Dedifferentiated amniotic fluid mesenchymal stem cell (primary cell): ENCODE measurements at regions not wholly inside any gene's neighbourhood (a gene's known extent, or its start where the extent isn't known, plus 50 kb on each side); places are given as distances from the start of the nearest gene placed in this dataset.

Experiments used
- DNase-seq: peaks from one replicate; pipeline ENCODE4 v3.0.0-alpha.2; 2016; ENCODE audit errors: extremely low spot score

DNA sequence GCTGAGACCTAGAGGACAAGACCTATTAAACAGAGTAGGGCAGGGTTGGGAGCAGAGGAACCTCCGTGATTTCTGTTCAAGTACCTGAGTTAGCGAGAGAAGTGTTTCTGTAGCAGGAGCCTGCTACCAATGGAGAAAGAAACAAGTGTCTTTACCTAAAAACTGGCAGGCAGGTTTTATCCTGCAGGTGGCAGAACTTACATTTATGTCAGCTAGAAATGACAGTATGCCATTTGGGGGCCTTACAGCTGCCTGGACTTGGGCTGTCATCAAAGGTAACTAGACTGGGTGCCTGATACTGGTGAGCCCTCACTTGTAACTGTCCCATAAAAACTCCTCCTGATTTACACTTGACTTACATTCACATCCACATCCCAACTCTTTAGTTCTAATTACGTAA lies 185.3 kb upstream of the MIR17HG start:
- no peak for DNase-seq

DNA sequence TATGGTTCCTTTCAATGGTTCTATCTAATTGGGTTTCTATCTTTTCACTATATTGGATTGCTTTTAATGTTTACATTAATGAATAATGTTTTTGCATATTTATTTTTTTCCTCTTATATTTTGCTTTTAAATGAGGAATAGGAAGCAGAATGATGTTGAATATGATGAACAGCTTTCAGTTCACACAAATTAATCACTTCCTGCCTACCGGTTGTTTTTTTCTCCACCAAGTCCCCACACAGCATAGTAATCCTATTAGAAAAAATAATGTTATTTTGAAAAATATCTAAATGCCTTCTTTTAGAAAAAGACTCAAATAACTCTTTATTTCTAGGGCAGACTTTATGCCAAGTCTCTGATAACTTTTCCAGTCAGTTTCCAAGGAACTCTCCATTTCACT lies 184.9 kb upstream of the MIR17HG start:
- no peak for DNase-seq

DNA sequence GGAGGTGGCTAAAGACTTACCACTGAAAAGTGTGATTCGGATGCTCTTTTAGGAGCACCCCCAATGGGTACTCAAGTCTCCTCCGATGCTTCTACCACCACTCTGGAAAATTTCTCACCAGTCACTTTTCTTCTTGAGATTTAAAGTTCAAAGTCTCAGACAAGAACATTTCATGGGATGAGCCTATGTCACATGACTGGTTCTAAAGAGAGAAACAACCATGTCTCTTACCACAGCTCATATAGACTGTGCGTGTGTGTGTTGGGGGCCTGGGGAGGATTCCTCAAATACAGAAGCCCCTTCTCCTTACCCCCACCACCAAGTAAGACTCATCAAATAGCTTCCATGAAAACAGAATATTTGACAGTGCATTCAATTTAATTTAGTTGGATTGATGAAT lies 181.7 kb upstream of the MIR17HG start:
- no peak for DNase-seq

DNA sequence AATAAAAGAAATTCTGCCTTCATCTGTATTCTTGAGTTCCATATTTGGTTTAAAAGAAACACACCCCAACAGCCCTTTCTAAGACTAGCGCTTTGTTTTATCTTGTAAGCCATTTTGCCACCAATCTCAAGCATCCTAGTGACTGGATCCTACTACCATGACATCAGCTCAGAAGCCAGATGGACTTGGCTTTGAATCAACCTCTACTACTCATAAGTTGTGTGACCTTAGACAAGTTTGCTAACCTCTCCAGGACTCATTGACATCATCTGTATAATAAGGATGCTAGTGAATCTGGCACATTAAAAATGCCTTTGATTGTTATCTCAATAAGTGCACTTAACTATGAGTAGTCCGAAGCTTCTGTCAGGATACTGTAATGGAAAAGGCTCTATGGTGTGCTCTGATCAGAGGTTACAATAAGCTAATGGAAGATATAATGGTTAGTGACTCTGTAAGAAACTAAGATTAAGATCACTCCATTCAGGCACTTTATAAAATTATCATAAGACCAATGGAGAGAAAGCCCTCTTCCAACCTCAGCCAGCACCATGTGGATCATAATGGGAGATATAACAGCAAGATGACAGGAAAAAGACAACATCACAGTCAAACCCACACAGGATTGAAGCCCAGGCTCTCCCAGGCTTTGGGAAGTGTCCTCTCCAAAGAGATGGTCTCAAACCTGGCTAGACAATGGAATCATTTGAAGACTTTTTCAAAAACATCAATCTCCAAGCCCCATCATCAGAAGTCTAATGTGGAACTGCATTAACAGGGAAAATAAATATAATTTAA lies 180.6 kb upstream of the MIR17HG start:
- DNase-seq, result no peak

DNA sequence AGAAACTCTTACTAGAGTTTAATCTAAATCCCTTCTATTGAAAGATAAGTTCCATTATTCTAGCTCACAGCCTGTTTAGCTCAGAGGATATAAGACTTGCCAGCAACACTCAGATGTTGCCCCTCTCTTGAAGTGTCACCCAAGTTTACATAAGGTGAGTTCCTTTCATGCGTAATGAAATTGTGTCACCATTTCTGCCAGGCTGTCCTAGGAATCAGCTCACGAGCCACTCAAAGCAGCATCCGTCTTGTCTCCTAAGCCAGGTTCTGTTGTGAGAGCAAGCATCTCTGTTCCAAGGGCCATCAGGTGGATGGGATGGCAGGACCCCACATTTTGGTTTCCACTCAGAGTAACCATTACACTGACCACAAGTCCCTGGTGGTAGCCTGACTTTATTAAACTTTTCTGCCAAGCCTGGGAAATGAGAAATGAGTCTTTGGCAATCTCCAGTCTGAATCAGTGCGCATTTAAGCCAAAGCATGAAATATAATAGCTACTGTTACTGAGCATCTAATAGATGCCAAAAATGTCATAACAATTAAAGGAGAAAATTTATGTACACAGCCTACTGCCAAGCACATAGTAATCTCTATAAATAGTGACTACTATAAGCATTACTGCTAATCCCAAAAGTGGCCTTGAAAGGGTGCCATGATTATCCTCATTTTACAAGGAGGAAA lies 179.6 kb upstream of the MIR17HG start:
- DNase-seq, result no peak

DNA sequence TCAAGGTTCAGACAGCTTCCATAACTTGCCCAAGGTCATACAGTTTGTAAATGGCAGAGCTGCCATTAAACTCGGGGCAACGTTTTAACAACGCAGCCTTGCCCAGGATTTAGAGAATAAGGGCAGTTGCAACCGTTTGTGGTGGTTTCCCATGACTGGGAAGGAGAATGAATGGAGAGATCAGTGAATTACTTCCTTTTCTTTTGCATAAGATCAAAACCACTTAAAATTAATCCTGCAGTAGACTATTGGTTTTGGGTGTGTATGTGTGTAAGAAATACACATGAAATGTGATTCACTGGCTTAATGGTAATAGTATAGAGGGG lies 179.1 kb upstream of the MIR17HG start:
- DNase-seq, result no peak

DNA sequence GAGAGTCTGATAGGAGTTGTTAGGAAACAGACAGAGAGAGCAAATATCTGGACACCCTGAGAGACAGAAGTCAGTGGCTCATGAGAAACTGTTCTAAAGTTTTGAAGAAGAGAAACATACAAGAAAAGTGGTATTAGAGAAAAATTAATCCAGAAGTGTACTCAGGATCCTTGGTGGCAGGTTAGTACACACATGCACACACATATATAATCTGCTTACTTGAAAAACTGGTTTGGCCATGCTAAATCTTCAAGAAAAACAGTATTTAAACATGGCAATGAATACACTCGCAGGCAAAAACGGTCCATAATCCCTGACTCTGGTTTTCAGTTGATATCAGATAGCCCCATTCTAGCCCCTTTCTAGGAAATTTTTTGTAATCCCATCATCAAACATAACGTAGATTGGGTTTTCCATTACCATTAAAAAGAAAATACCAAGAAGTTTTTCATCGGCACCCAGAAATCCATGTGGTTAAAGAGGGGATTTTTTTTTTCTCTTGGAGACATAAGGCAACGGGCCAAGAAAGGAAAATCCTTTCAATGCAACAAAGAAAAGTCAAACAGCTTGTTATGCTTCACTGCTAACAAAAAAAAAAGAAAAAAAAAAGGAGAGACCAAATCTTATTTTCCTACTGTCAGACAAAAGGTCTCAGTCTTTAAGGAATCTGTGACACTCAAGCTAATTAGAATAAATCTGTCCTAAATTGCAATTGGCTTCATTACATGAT lies 178.0 kb upstream of the MIR17HG start:
- DNase-seq, result no peak

DNA sequence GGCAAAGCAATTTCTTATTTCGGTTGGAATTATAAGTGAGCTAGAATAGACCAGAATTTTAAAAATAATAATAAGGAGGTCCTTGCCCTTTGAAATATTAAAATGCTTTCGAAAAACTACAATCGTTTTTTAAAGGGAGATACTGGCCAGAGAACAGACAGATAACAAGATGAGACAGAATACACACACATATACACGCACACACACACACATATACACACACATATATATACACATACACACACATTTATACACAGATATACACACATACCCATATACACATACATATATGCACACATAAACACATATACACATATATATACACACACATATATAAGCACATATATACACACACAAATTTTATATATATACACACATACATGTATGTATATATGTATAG lies 175.3 kb upstream of the MIR17HG start:
- no peak for DNase-seq

DNA sequence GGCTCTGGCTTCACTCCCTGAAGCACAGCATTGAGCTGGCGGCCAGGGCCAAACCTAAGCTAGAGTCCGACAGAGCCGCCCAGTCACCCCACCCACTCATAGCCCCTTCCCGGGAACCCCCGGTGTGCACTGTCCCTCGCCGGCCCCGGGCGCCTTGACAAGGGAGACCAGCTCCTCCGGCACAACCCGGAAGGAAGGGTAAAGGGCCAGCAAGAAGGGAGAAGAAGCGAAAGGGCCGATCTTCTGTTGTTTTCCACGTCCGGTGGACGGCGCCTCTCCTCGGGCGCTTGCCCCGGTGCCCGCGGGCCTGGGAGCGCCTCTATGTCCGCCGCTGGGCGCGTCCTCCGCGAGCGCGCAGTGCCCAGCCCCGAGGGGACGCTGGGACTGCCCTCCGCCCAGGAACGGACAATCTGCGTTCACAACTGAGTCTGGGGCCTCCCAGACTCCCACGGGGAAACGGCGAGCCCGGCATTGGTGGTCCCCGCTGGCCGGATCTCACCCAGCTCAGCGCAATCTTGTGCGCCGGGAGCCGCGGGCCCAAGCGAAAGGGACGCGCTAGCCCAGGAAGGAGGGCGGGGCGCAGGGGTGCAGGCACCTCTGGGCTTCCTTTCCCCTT lies 172.5 kb upstream of the MIR17HG start:
- DNase-seq, result no peak

DNA sequence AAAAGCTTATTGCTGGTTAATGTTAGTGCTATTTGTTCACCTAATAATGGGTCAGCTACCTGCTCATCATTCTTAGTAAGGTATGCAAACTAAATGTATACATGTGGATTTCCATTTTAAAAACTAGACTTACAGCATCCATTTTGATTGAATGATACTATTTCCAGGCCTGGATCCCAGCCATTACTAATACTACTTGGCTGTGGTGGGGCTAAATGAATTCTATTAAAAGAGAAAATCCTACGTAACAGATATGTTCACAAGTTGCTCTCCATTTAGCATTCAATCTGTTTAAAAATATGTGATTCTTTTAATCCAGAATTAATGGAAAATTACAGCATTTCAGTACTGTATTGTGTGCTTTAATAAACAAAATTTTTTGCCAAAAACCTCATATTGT lies 169.4 kb upstream of the MIR17HG start:
- DNase-seq, result no peak

DNA sequence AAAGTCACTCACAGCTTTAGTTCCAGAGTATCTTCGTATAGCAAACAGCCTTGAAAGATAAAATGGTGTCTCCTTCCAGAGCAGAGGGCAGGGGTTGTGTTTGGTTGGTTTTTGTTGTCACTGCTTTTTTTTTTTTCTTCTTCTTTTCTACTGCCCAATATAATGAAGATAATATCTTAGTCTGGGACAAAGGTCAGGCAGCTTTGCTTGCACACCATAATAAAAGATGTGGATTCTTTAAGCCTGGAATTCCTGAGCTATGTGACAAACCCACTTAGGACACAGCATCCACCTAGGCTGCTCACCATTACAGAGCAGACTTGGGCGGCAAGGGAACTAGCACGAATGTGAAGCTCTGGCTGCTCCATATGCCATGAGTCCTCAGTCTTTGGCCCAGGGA lies 165.6 kb upstream of the MIR17HG start:
- no peak for DNase-seq

DNA sequence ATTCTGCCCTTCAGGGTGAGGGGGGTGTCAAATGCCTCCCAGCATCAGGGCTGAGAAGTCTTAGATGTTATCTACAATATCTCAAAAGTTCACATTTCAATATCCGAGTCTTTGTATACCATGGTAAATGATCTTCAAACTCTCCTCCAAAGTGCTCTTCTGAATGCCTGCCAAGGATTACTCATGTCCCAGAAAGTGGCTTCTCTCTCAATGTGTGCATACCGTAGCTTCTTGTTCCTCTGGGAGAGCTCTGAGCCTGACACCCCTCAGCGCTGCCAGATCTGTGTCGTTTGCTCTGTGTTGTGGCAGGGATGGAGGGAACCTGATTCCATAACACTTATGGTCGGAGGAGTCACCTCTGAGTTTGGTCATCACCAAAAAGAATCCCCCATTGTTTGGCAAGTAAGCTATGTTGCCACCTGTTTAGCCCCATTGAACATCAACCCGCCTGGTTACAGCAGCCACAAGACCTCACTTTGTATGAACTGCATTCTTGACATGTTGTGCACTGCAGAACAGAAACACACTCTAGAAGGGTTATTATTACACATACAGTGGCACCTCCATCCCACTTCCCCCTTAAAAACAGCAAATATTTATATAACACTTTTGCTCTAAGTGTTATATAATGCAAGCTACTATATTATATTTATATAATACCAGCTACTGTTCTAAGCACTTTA lies 163.1 kb upstream of the MIR17HG start:
- no peak for DNase-seq

DNA sequence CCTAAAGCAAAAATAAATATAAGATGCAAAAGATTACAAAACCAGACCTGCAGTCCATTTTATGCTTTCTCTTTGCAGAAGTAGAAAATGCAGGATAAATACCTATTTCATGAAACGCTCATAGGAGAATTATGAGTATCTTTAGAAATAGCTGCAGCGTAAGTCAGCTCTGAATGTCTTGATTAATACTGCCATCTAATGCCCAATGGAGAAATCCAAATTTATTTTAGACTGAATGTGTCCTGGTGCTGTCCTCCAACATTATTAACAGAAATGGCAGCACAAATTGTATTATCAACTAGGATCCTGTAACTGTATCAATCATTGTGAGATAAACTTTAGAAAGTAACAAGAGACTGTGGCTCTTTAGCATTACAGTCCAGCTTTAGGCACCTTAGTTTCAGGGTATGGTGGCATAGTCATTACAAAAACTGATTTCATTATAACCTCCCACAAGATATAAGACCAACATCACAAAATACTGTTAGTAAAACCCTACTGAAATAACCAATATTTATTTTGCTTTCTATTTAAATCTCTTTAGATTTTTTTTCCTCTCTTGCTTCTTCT lies 162.1 kb upstream of the MIR17HG start:
- no peak for DNase-seq

DNA sequence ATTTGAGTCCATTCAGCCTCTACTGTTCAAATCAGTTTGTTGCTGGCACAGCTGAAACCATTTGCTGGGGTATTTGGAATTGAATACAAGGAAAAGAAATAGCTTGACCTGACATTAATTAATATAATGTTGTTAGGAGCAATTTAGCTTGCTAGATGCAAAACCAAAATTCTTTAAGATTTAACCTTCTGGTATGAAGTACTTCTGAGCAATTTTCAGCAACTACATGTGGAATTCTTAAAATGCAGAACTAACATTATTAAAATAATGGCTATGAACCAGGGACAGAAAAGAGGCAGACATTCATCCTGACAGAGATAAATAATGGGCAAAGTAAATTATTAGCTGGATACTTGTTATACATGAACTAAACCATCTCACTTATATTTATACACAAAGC lies 160.0 kb upstream of the MIR17HG start:
- DNase-seq, result no peak

DNA sequence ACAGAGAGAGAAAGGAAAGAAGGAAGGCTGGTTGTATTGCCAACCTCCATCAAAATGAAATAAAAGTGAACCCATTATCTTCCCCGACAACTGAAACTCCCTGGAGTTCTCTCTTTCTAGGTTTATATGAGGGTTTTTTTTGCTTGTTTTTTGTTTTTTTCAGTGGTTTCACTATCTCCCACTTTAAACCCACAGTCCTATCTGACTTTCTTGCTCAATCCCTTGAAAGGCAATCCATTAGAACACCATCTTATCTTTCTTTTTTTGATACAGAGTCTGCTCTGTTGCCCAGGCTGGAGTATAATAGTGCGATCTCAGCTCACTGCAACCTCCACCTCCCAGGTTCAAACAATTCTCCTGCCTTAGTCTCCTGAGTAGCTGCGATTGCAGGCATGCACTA lies 158.0 kb upstream of the MIR17HG start:
- DNase-seq, result no peak

DNA sequence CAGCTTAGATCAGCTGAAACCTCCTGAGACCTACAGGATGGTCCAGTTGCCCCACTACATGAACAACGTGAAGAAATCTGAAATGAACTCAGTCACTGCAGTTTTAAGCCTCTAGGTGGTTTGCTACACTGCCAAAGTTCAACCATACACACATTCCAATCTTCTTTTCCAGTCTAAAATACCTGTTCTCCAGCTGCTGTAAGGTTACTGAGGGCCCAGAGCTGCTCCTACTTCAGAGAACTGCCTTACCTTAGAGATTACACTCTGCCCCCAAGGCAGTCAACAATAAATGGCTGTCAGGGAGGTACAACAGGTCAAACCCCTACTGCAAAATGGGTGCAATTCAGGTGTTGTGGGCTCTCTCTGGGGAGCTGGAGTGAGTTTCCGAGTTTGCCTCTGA lies 154.1 kb upstream of the MIR17HG start:
- DNase-seq, result no peak

DNA sequence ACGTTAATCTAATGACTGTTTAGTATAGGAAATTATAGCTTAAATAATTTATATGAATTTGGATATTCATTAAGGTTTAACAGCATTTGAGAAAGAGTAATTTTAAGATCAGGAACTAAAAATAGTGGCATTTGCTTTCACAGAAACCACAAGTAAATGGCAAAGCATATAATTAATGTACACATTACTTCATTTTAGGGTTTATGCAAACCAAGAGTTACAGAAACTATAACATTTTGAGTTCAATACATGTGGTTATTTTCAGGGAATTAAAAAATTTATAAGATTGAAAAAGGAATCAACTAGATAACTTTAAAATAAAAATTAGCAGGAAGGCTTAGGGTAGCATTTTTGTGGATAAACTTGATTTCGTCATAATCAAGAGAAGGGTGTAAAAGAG lies 151.7 kb upstream of the MIR17HG start:
- no peak for DNase-seq

DNA sequence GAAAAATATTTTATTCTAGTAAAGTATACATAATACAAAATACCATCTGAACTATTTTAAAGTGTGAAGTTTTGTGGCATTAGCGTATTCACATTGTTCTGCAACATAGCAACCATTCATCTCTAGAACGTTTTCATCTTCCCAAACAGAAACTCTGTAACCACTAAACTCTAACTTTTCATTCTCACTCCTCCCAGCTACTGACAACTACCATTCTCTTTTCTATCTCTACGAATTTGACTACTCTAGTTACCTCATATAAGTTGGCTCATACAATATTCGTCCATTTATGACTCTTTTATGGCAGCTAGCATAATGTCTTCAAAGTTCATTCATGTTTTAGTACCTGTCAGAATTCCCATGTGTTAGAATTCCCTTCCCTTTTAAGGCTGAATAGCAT lies 150.5 kb upstream of the MIR17HG start:
- DNase-seq, result no peak

DNA sequence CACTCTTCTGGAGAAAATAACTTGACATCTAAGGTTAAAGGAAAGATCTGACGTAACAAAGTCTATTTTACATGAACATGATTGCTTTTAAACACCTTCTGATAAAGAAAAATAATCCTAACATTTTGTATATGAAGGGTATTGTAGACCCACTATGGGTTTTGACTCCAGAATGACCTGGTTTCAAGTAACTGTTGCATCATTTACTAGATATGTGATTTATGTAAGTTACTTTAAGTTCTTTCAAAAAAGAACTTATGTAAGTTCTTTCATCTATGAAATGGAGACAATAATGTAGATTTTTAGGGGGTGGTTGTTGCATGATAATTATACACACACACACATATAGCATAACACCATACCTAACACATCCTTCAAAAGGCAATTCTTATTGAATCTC lies 147.6 kb upstream of the MIR17HG start:
- no peak for DNase-seq

DNA sequence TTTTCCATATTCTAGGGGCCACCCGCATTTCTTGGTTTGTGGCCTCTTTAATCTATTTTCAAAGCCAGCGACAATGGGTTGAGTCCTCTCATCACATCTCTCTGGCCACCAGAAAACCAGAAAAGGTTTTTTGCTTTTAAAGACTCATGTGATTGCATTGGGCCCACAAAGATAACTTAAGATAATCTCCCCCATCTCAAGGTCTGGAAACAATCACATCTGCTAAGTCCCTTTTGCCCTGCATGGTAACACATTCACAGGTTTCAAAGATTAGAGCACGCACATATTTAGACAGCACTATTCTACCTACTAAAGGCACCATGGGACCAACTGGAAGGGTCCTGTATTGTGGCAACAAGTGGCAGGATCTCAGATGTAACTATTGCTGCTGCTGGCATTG lies 147.0 kb upstream of the MIR17HG start:
- DNase-seq, result no peak

DNA sequence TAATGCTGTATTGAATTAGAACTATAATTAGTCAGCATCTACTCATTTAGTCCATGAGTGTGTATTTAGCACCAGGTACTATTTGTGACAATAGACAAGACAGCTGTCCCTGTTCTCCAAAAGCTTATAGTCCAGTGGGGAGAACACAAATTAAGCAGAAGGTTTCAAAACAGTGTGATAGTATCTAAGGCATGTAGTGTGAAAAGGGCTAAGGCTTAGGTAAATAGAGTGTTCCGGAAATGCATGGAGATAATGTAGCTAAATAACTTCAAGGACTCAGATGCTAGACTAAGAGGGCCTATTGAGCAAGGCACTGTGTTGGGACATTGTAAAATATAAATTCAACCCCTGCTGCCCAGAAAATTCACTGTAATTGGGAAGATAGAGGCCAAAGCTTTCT lies 144.1 kb upstream of the MIR17HG start:
- DNase-seq, result no peak

DNA sequence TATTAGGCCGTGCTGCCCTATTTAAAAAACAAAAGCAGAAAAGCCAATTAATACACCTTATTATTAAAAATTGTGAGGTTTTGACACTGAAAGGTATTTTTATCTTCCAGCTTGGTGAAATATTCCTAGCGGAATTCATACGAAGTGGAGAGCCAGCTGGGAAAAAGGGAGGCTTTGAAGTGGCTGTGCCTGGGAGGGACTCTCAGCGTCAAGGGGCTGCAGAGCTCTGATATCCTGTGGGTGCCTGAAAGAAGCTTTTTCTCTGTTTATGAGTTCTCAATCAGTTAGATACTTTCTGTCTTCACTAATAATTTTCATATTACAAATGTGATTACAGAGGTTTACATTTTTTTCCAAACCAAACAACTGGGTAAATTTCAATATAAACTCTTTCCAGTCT lies 140.2 kb upstream of the MIR17HG start:
- no peak for DNase-seq
